HepG2 (cell line): ENCODE measurements at regions not wholly inside any gene's neighbourhood (a gene's known extent, or its start where the extent isn't known, plus 50 kb on each side); places are given as distances from the start of the nearest gene placed in this dataset.

Source experiments
- BRF2 ChIP-seq: sonication (generic); formaldehyde crosslinking; IDR thresholded peaks from 2 replicates; pipeline ENCODE4 v1.8.1; 2022; ENCODE audit warnings: mild to moderate bottlenecking, missing genetic modification reagents
- CAMTA2 ChIP-seq: sonication (generic); formaldehyde crosslinking; IDR thresholded peaks from 2 replicates; pipeline ENCODE4 v1.4.0; 2020; ENCODE audit warnings: mild to moderate bottlenecking, missing genetic modification reagents, borderline replicate concordance
- HMGXB4 ChIP-seq, 2 experiments: sonication (generic) in 1 of 2; formaldehyde crosslinking in 1 of 2; IDR thresholded peaks; 2 replicates each; pipeline versions ENCODE4 v1.4.0 to v1.6.1; 2018 to 2020; ENCODE audit warnings: missing genetic modification reagents in 2 of 2, borderline replicate concordance in 1 of 2, low read depth in 1 of 2, mild to moderate bottlenecking in 1 of 2, missing biosample characterization in 1 of 2
- IRF2 ChIP-seq: IDR thresholded peaks from 2 replicates; pipeline ENCODE4 v1.6.1; 2018; ENCODE audit warnings: missing genetic modification reagents, missing compliant biosample characterization
- MED1 ChIP-seq: sonication (generic); formaldehyde crosslinking; IDR thresholded peaks from 2 replicates; pipeline ENCODE4 v1.4.0; 2020; ENCODE audit warnings: missing genetic modification reagents
- NR2F2 ChIP-seq: IDR thresholded peaks from 2 replicates; pipeline ENCODE4 v1.6.1; 2012; ENCODE audit warnings: low read depth, inconsistent platforms, borderline replicate concordance
- RBFOX2 ChIP-seq: fragments of 200-400 bp; formaldehyde crosslinking; IDR thresholded peaks from 2 replicates; pipeline ENCODE4 v1.6.1; 2017; ENCODE audit warnings: low read depth, mild to moderate bottlenecking, low read length
- REST ChIP-seq, 2 experiments: IDR thresholded peaks; 2 replicates each; pipeline ENCODE4 v1.6.1; 2011 to 2012; ENCODE audit warnings: low read length in 2 of 2, borderline replicate concordance in 1 of 2, low read depth in 1 of 2, mild to moderate bottlenecking in 1 of 2, moderate library complexity in 1 of 2
- RFXAP ChIP-seq: sonication (generic); formaldehyde crosslinking; IDR thresholded peaks from 2 replicates; pipeline ENCODE4 v1.4.0; 2020; ENCODE audit warnings: missing genetic modification reagents, borderline replicate concordance
- SIN3B ChIP-seq: fragments of 150-350 bp; IDR thresholded peaks from 2 replicates; pipeline ENCODE4 v1.6.1; 2014; ENCODE audit warnings: low read length
- TERF1 ChIP-seq: sonication (generic); formaldehyde crosslinking; IDR thresholded peaks from 2 replicates; pipeline ENCODE4 v1.8.0; 2022; ENCODE audit warnings: mild to moderate bottlenecking, missing genetic modification reagents, moderate library complexity
- THAP11 ChIP-seq: IDR thresholded peaks from 2 replicates; pipeline ENCODE4 v1.6.1; 2016; ENCODE audit warnings: missing biosample characterization, missing genetic modification reagents
- ZNF549 ChIP-seq: sonication (generic); formaldehyde crosslinking; IDR thresholded peaks from 2 replicates; pipeline ENCODE4 v1.5.0; 2020; ENCODE audit warnings: missing genetic modification reagents
- ZNF556 ChIP-seq: sonication (generic); formaldehyde crosslinking; IDR thresholded peaks from 2 replicates; pipeline ENCODE4 v1.4.0; 2020; ENCODE audit warnings: mild to moderate bottlenecking, missing genetic modification reagents, borderline replicate concordance
- ZNF850 ChIP-seq: sonication (generic); formaldehyde crosslinking; conservative IDR thresholded peaks from 2 replicates; pipeline ENCODE4 v1.9.0; 2021; ENCODE audit warnings: mild to moderate bottlenecking, missing genetic modification reagents
- TF ChIP-seq, protein P1 (sequence below): IDR thresholded peaks from 2 replicates; pipeline ENCODE4 v1.6.1; 2016; ENCODE audit warnings: low read depth, control low read depth

GRCh38 chr7:79973455-79973854 is 161.2 kb upstream of the GNAI1 start (continued):
- TF ChIP-seq REST (IDR thresholded peaks at IDR 0.05; ENCODE audit: borderline replicate concordance in 1 of 2, low read depth in 1 of 2, low read length in 2 of 2) = no peak
- no peak for TF ChIP-seq SIN3B
- no peak for TF ChIP-seq ZNF850 (CRISPR knock-in tag)
- TF ChIP-seq, protein P1, sequence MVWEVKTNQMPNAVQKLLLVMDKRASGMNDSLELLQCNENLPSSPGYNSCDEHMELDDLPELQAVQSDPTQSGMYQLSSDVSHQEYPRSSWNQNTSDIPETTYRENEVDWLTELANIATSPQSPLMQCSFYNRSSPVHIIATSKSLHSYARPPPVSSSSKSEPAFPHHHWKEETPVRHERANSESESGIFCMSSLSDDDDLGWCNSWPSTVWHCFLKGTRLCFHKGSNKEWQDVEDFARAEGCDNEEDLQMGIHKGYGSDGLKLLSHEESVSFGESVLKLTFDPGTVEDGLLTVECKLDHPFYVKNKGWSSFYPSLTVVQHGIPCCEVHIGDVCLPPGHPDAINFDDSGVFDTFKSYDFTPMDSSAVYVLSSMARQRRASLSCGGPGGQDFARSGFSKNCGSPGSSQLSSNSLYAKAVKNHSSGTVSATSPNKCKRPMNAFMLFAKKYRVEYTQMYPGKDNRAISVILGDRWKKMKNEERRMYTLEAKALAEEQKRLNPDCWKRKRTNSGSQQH = no peak
- TF ChIP-seq HMGXB4 (CRISPR knock-in tag; IDR thresholded peaks at IDR 0.05; ENCODE audit: borderline replicate concordance in 1 of 2, low read depth in 1 of 2) = no peak
- TF ChIP-seq MED1 = no peak
- TF ChIP-seq RBFOX2 = no peak
- no peak for TF ChIP-seq ZNF549 (CRISPR knock-in tag)
- TF ChIP-seq BRF2 (CRISPR knock-in tag) = no peak
- no peak for TF ChIP-seq NR2F2
- TF ChIP-seq TERF1 = no peak
- TF ChIP-seq ZNF556 (CRISPR knock-in tag) = no peak
- no peak for TF ChIP-seq RFXAP (CRISPR knock-in tag)
- no peak for TF ChIP-seq IRF2 (CRISPR knock-in tag)
- no peak for TF ChIP-seq CAMTA2 (CRISPR knock-in tag)
- TF ChIP-seq THAP11 (CRISPR knock-in tag) = no peak
